Lower leg skin (tissue), 4 donors: ENCODE measurements at regions not wholly inside any gene's neighbourhood (a gene's known extent, or its start where the extent isn't known, plus 50 kb on each side); places are given as distances from the start of the nearest gene placed in this dataset.
A peak's percentile ranks its signal among the peaks of the same experiment; 100 is the strongest.

ENCODE experiments used
- DNase-seq, 2 donors: peaks; one replicate each; pipeline ENCODE4 v3.0.0-alpha.2; 2019; ENCODE audit warnings: low spot score in 2 of 2
- H3K4me3 ChIP-seq: fragments of 200-600 bp; sonication (generic); 2 replicates; pipeline ENCODE4 v1.5.1; 2017; ENCODE audit warnings: mild to moderate bottlenecking, low read depth; ENCODE audit not compliant: poor library complexity, severe bottlenecking
- POLR2A ChIP-seq, 2 donors: fragments of 450-650 bp; IDR thresholded peaks; one replicate each; pipeline ENCODE4 v1.6.1; 2016 to 2017; ENCODE audit warnings: antibody characterized with exemption in 2 of 2, mild to moderate bottlenecking in 1 of 2, moderate library complexity in 1 of 2
- WGBS, 2 donors: methylation state at CpG; one replicate each; pipeline ENCODE4 v1.1.5; 2018; 5-methylcytosine and 5-hydroxymethylcytosine counted together
- intact Hi-C: fragments of 100-400 bp; cut with DNase I; formaldehyde crosslinking; loops from one replicate; pipeline ENCODE4 v1.15.0; 2023; ENCODE audit warnings: low total_unique reads
- TF ChIP-seq, protein P1 (sequence below), 3 donors: fragments of 450-650 bp; IDR thresholded peaks; one replicate each; pipeline ENCODE4 v1.5.1; 2016; ENCODE audit warnings: antibody characterized with exemption in 3 of 3, mild to moderate bottlenecking in 3 of 3, moderate library complexity in 2 of 3

DNA sequence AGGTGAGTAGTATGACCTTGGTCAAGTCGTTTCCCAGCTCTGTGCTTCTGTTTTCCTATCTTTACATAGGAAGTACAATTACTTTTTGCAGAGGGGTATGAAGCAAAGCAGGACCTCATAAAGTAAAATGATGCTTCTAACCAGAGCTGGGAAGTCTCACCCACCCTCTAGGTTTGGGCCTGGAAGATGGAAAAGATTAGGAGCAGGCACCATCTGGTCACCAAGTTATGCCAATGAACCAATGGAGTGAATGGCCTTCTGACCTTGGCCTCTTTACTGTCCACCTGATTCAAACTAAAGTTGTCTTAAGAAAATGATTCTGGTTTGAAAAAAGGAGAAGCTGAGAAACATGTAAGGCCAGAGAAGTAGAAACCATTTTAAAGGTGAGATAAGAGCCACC, 68.9 kb upstream of the CTNNBL1 start:
- no peak for TF ChIP-seq POLR2A (IDR thresholded peaks at IDR 0.05)
- TF ChIP-seq, protein P1, sequence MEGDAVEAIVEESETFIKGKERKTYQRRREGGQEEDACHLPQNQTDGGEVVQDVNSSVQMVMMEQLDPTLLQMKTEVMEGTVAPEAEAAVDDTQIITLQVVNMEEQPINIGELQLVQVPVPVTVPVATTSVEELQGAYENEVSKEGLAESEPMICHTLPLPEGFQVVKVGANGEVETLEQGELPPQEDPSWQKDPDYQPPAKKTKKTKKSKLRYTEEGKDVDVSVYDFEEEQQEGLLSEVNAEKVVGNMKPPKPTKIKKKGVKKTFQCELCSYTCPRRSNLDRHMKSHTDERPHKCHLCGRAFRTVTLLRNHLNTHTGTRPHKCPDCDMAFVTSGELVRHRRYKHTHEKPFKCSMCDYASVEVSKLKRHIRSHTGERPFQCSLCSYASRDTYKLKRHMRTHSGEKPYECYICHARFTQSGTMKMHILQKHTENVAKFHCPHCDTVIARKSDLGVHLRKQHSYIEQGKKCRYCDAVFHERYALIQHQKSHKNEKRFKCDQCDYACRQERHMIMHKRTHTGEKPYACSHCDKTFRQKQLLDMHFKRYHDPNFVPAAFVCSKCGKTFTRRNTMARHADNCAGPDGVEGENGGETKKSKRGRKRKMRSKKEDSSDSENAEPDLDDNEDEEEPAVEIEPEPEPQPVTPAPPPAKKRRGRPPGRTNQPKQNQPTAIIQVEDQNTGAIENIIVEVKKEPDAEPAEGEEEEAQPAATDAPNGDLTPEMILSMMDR (IDR thresholded peaks at IDR 0.05), result no peak
- no peak overlapping the region for H3K4me3 ChIP-seq
- intact Hi-C loops, result no loop called here
- WGBS, 2 donors, result 16 to 17% methylated on average over 1 of the region's 1 CpG
- no peak for DNase-seq

DNA sequence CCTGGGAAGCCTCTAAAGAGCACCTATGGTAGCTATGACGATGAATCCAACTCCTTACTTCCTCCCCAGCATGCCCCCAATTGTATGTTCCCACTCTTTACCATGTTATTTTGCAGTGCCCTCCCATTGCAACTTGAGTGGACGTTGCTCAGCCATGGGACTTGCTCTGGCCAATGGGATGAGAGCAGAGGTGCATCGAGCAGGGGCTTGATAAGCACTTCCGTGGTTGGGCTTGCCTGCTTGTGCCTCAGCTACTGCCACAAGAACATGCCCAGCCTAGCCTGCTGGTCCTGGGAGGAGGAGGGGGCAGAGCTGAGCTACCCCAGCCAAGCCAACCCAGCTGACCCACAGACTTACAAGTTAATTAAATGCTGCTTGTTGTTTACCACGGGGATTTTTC, 71.1 kb upstream of the CTNNBL1 start:
- intact Hi-C loops, result no loop called here
- no peak for DNase-seq
- no peak overlapping the region for H3K4me3 ChIP-seq
- no peak for TF ChIP-seq POLR2A (IDR thresholded peaks at IDR 0.05)
- TF ChIP-seq, protein P1 (IDR thresholded peaks at IDR 0.05), result no peak
- WGBS, 2 donors, result 37 to 40% methylated on average over 5 of the region's 5 CpGs

DNA sequence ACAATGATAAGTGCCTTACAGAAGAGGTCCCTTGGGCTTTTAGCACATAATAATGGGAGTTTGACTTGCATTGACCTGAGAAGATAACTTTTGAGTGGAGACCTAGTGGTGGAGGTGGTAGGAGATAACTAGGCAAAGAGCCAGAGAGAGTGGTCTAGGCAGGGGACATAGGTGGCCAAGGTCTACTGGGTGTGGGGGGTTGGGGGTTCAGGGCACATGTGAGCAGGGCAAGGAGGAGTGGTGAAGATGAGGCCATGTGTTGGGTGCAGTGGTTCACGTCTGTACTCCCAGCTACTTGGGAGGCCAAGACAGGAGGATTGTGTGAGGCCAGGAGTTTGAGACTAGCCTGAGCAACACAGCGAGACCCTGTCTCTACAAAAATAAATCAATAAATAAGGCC, 74.3 kb upstream of the CTNNBL1 start:
- WGBS, 2 donors, result 60% methylated on average over 2 of the region's 2 CpGs
- no peak overlapping the region for H3K4me3 ChIP-seq
- intact Hi-C loops, result no loop called here
- TF ChIP-seq, protein P1 (IDR thresholded peaks at IDR 0.05), result no peak
- TF ChIP-seq POLR2A (IDR thresholded peaks at IDR 0.05), result no peak
- DNase-seq, result no peak

DNA sequence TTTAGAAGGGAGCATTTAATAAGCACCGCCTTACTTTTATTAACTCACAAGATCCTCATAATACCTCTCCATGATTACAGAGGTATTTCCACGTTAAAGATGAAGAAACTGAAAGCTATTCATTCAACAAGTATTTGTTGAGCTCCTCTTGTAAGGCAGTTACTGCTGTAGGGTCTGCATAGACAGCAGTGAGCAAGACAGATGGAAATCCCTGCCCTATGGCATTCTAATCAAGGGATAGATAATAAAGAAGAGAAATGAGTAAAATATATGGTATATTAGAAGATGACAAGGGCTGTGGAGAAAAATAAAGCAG, 77.8 kb upstream of the CTNNBL1 start:
- H3K4me3 ChIP-seq, result no peak overlapping the region
- intact Hi-C loops, result no loop called here
- DNase-seq, result no peak
- 9 to 41% methylated on average over 2 of the region's 2 CpGs for WGBS, 2 donors
- no peak for TF ChIP-seq POLR2A (IDR thresholded peaks at IDR 0.05)
- TF ChIP-seq, protein P1 (IDR thresholded peaks at IDR 0.05), result no peak

DNA sequence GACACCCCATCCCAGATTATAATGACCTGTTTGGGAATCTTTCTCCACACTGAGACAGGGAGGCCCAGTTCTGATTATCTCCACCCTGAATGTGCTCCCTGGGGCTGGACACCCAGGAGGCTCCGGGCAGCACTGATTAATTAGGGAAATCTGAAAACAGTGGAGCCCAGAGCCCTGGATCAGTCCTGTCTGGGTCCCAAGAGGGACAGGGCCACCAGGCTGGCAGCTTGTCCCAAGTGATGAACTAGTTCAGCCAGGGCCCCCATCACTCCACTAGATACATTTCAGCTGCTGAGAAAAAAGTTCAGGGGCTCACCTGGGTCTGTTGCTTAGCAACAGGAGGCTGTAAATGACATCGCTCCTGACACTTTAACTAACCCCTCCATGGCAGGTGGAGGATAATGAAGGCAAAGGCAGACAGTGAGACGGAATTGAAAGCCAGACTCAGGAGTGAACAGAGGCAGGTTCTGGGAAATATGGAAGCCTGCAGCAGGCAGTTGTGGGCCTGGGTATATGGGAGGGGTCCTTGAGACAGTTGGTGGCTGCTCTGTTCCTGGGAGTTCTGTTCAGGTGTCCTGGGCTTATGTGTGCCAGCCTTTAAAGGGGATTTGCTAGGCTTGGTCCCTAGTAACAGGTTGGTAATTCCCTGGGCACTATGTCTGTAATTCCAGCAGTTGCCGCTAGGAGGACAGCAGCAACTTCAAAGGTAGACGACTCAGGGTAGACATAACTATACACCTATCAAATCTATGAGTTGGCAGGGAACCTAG, 78.3 kb upstream of the CTNNBL1 start:
- DNase-seq, result peak in 1 of 2 donors; percentile 37
- TF ChIP-seq POLR2A (IDR thresholded peaks at IDR 0.05), result no peak
- TF ChIP-seq, protein P1 (IDR thresholded peaks at IDR 0.05), result no peak
- intact Hi-C loops, result no loop called here
- WGBS, 2 donors, result 36 to 37% methylated on average over 5 of the region's 5 CpGs
- H3K4me3 ChIP-seq, result no peak overlapping the region

DNA sequence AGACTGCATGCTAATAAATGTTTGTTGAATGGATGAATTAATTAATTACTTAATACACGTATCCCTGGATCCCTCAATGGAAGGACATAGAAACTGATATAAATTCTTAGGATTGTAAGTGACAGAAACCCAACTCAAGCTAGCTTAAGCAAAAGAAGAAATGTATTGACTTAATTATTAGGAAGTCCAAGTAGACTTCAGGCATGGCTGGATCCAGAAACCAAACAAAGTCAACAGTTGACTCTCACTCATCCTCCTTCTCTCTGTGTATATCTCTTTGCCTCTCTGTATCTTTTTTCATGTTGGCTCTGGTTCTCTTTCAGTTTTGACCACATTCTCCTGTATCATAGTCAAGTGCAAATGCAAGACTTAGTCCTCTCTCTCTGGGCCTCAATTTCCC, 82.0 kb upstream of the CTNNBL1 start:
- WGBS, 2 donors, result 83 to 86% methylated on average over 1 of the region's 1 CpG
- intact Hi-C loops, result no loop called here

More for the DNA sequence above, 82.0 kb upstream of the CTNNBL1 start:
- no peak overlapping the region for H3K4me3 ChIP-seq
- TF ChIP-seq, protein P1 (IDR thresholded peaks at IDR 0.05), result no peak
- TF ChIP-seq POLR2A (IDR thresholded peaks at IDR 0.05), result no peak
- DNase-seq, result no peak
